ENCODE measurements at regions not wholly inside any gene's neighbourhood (a gene's known extent, or its start where the extent isn't known, plus 50 kb on each side); places are given as distances from the start of the nearest gene placed in this dataset.

DNA sequence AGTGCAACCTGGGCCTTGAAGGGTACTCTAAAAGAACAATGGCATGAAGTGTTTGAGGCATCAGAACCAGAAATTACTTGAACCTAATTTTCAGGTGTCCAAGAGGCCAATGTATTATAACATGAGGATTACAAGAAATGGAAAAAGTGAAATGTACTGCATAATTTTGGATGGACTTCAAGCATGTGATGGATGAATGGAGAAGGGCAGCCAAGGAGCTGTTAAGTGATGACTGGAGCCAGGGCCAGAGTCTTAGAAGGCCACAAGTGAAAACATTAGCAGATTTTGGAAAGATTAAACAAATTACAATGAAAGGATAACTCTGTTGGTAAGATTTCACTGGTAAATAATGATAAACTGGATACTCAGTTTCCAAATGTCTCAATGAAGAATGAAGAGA, 738.2 kb downstream of the CD109 start:
- no peak for DNase-seq (ENCODE audit: extremely low spot score in 2 of 2)
- no peaks in the 10 kb centered on the region for H3K4me1 ChIP-seq
- intact Hi-C loops (cut with DNase I) = no loop called here
- no peaks in the 10 kb centered on the region for H3K9me3 ChIP-seq
- H3K27ac ChIP-seq = no peak overlapping the region
- no peaks in the 10 kb centered on the region for H3K27me3 ChIP-seq
- no peaks in the 10 kb centered on the region for H3K36me3 ChIP-seq
- no peak overlapping the region for H3K4me3 ChIP-seq
- no peak for TF ChIP-seq POLR2A (IDR thresholded peaks at IDR 0.05)
- no peak for TF ChIP-seq CTCF (IDR thresholded peaks at IDR 0.05)
- TF ChIP-seq POLR2AphosphoS5 (IDR thresholded peaks at IDR 0.05; ENCODE audit: insufficient read depth in 1 of 2, low read depth in 1 of 2) = no peak

GRCh38 chr6:74431873-74432580, 736.0 kb downstream of the CD109 start:
- no peaks in the 10 kb centered on the region for H3K9me3 ChIP-seq
- H3K36me3 ChIP-seq = no peaks in the 10 kb centered on the region
- no peaks in the 10 kb centered on the region for H3K4me1 ChIP-seq
- H3K27ac ChIP-seq = no peak overlapping the region
- H3K4me3 ChIP-seq = no peak overlapping the region
- intact Hi-C loops (cut with DNase I) = no loop called here
- no peak for TF ChIP-seq POLR2A (IDR thresholded peaks at IDR 0.05)
- TF ChIP-seq POLR2AphosphoS5 (IDR thresholded peaks at IDR 0.05; ENCODE audit: insufficient read depth in 1 of 2, low read depth in 1 of 2) = no peak
- no peak for TF ChIP-seq CTCF (IDR thresholded peaks at IDR 0.05)
- no peaks in the 10 kb centered on the region for H3K27me3 ChIP-seq
- no peak for DNase-seq (ENCODE audit: extremely low spot score in 2 of 2)

DNA sequence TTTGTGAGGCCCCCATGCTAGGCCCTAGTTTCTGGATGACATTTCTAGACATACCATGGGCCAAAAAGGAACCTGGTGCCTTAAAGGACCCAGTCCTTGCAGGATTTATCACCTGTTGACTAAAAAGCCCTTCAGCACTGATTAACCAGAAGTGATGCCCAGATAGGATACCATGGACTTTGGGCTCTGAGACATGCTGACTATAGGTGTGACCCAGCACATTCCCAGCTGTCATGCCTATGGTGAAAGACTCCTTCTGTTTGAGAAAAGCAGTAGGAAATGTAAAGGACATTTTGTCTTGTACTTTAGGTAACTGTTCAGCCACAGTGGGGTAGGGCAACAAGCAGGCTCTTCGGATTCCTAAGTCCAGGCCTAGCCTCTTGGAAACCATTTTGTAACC, 724.2 kb downstream of the CD109 start:
- no peak overlapping the region for H3K27ac ChIP-seq
- no peaks in the 10 kb centered on the region for H3K9me3 ChIP-seq
- no peaks in the 10 kb centered on the region for H3K36me3 ChIP-seq
- no peak for TF ChIP-seq POLR2A (IDR thresholded peaks at IDR 0.05)
- no peak for TF ChIP-seq CTCF (IDR thresholded peaks at IDR 0.05)
- TF ChIP-seq POLR2AphosphoS5 (IDR thresholded peaks at IDR 0.05; ENCODE audit: insufficient read depth in 1 of 2, low read depth in 1 of 2) = no peak
- no peak for DNase-seq (ENCODE audit: extremely low spot score in 2 of 2)
- H3K4me3 ChIP-seq = no peak overlapping the region
- intact Hi-C loops (cut with DNase I) = no loop called here
- no peaks in the 10 kb centered on the region for H3K4me1 ChIP-seq
- H3K27me3 ChIP-seq = no peaks in the 10 kb centered on the region

GRCh38 chr6:74415056-74415455, 719.1 kb downstream of the CD109 start:
- Histone ChIP-seq H3K27ac (no peak overlapping the region), H3K36me3 (no peaks in the 10 kb centered on the region), H3K4me1 (no peaks in the 10 kb centered on the region), H3K9me3 (no peaks in the 10 kb centered on the region), H3K4me3 (no peak overlapping the region), H3K27me3 (no peaks in the 10 kb centered on the region)
- intact Hi-C loops (cut with DNase I) = loop anchor here (10.0 kb wide), 1 partner anchor 790 kb away; the partner anchor contains the start of gene COL12A1
- TF ChIP-seq POLR2AphosphoS5 (IDR thresholded peaks at IDR 0.05; ENCODE audit: insufficient read depth in 1 of 2, low read depth in 1 of 2) (no peak), POLR2A (IDR thresholded peaks at IDR 0.05) (no peak), CTCF (IDR thresholded peaks at IDR 0.05) (no peak)
- no peak for DNase-seq (ENCODE audit: extremely low spot score in 2 of 2)

GRCh38 chr6:74410630-74411029, 714.6 kb downstream of the CD109 start:
- no peak for TF ChIP-seq POLR2AphosphoS5 (IDR thresholded peaks at IDR 0.05; ENCODE audit: insufficient read depth in 1 of 2, low read depth in 1 of 2)
- TF ChIP-seq CTCF (IDR thresholded peaks at IDR 0.05) = no peak
- TF ChIP-seq POLR2A (IDR thresholded peaks at IDR 0.05) = no peak
- intact Hi-C loops (cut with DNase I) = loop anchor here (10.0 kb wide), 1 partner anchor 794 kb away; the partner anchor contains the start of gene COL12A1
- H3K9me3 ChIP-seq = no peaks in the 10 kb centered on the region
- DNase-seq (ENCODE audit: extremely low spot score in 2 of 2) = no peak
- H3K27ac ChIP-seq = no peak overlapping the region
- H3K4me1 ChIP-seq = no peaks in the 10 kb centered on the region
- no peaks in the 10 kb centered on the region for H3K27me3 ChIP-seq
- H3K36me3 ChIP-seq = no peaks in the 10 kb centered on the region
- no peak overlapping the region for H3K4me3 ChIP-seq

All from vagina (tissue), 2 donors.